HUES64 (cell line): ENCODE measurements at regions not wholly inside any gene's neighbourhood (a gene's known extent, or its start where the extent isn't known, plus 50 kb on each side); places are given as distances from the start of the nearest gene placed in this dataset.

ENCODE experiments used
- H3K27ac ChIP-seq: 2 replicates; pipeline ENCODE4 v1.7.0; 2013; ENCODE audit warnings: low read depth, low read length, inconsistent platforms
- H3K27me3 ChIP-seq: 2 replicates; pipeline ENCODE4 v1.6.1; 2013; ENCODE audit warnings: mild to moderate bottlenecking, low read length; ENCODE audit not compliant: insufficient read depth
- H3K36me3 ChIP-seq: 2 replicates; pipeline ENCODE4 v1.6.1; 2013; ENCODE audit warnings: mild to moderate bottlenecking, low read length; ENCODE audit not compliant: insufficient read depth
- H3K4me1 ChIP-seq: 2 replicates; pipeline ENCODE4 v1.6.1; 2013; ENCODE audit warnings: mild to moderate bottlenecking, low read length, moderate library complexity; ENCODE audit not compliant: insufficient read depth
- H3K4me3 ChIP-seq: 2 replicates; pipeline ENCODE4 v1.5.1; 2013; ENCODE audit warnings: mild to moderate bottlenecking, low read length, moderate library complexity
- H3K9ac ChIP-seq: 2 replicates; pipeline ENCODE4 v1.6.1; 2013; ENCODE audit warnings: mild to moderate bottlenecking, low read depth, low read length
- H3K9me3 ChIP-seq: 2 replicates; pipeline ENCODE4 v1.6.1; 2013; ENCODE audit warnings: low read depth, low read length; ENCODE audit not compliant: insufficient read depth
- WGBS: fragments of 150-250, 120-280 bp; methylation state at CpG from one replicate; pipeline ENCODE4 v1.1.7; 2013; ENCODE audit warnings: missing lambda C conversion rate; 5-methylcytosine and 5-hydroxymethylcytosine counted together

GRCh38 chr6:44721954-44722578 lies 334.6 kb downstream of the CDC5L start:
- no peaks in the 10 kb centered on the region for H3K27me3 ChIP-seq
- H3K9me3 ChIP-seq, result no peaks in the 10 kb centered on the region
- no peaks in the 10 kb centered on the region for H3K4me1 ChIP-seq
- no peak overlapping the region for H3K4me3 ChIP-seq
- no peaks in the 10 kb centered on the region for H3K36me3 ChIP-seq
- H3K27ac ChIP-seq, result no peak overlapping the region
- no peak overlapping the region for H3K9ac ChIP-seq
- 91% methylated on average over 1 of the region's 2 CpGs for WGBS

DNA sequence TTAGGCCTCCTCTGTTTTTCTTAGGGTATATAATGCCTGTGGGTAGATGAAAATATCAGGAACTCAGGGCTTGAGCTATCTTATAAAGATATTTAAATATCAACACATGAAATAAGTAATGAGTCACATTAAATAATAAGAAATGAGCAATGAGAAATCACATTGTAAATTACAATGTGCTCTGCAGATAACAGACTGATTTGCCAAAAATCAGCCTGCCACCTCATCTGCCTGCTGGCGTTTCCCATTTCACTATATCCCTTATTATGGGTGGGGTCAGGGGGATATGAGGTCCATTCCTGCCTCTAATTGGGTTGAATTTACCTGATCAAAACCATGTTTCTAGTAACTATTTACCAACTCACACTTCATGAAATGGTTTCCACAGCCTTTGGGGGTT lies 335.2 kb downstream of the CDC5L start:
- WGBS, result no CpG with 5 or more reads among the region's 1 CpG
- no peaks in the 10 kb centered on the region for H3K9me3 ChIP-seq
- H3K36me3 ChIP-seq, result no peaks in the 10 kb centered on the region
- H3K27ac ChIP-seq, result no peak overlapping the region
- no peak overlapping the region for H3K9ac ChIP-seq
- H3K27me3 ChIP-seq, result no peaks in the 10 kb centered on the region
- H3K4me3 ChIP-seq, result no peak overlapping the region
- no peaks in the 10 kb centered on the region for H3K4me1 ChIP-seq

DNA sequence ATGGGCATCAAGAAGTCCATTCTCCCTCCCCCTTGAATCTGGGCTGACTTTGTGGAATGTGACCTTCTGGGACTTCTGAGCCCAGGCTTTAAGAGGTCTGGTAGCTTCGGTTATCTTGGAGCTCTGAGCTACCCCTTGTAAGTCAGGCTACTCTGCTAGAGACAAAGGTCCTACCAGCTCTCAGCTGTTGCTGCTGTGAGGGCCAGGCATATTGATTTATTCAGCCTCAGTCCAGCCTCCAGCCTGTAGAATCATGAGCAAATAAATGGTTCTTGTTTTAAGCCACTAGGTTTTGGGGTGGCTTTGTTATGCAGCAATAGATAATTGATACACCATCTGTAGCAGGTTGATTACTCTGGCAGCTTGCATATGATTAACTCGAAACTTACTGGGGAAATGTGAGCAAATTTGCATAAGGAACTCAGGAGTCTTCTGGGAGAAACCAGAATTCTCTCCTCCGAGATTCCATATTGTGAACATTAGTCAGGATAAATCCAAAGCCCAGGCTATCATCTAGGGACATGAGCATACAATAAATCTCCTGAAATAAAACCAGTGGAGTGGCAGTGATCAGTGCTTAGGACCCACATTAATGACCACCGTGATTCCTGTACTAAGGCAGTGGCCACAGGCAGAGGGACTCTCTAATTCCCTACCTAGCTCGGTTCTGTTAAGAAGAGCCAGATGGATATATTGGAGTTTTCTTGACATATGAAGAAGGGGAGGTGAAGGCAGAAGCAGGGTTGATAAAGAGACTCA lies 336.1 kb downstream of the CDC5L start:
- Histone ChIP-seq H3K4me1 (no peaks in the 10 kb centered on the region), H3K27ac (no peak overlapping the region), H3K9ac (no peak overlapping the region), H3K9me3 (no peaks in the 10 kb centered on the region), H3K36me3 (no peaks in the 10 kb centered on the region), H3K27me3 (no peaks in the 10 kb centered on the region), H3K4me3 (no peak overlapping the region)
- 84% methylated on average over 5 of the region's 5 CpGs for WGBS

DNA sequence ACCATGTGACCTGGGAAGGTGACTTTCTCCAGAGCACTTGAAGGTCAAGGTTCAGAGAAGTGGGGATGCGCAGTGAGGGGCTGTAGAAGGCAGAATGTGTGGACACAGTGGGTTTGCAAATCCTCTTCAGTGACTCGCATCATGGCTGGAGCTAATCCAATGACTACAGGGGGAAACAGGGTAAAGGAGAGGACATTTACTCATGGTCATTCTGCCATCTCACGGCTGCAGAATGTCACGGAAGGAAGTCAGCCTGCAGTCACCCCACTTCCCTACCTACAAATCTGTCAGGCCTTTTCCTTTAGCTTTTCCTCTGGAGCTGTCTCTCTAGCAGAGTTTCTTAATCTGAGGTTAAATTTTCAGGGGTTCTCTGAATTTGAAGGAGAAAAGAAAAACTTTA lies 337.6 kb downstream of the CDC5L start:
- Histone ChIP-seq H3K36me3 (no peaks in the 10 kb centered on the region), H3K4me1 (no peaks in the 10 kb centered on the region), H3K4me3 (no peak overlapping the region), H3K9ac (no peak overlapping the region), H3K9me3 (no peaks in the 10 kb centered on the region), H3K27me3 (no peaks in the 10 kb centered on the region), H3K27ac (no peak overlapping the region)
- WGBS, result 94% methylated on average over 4 of the region's 4 CpGs

- Histone ChIP-seq H3K27me3 (no peaks in the 10 kb centered on the region), H3K27ac (no peak overlapping the region), H3K4me1 (no peaks in the 10 kb centered on the region), H3K9me3 (no peaks in the 10 kb centered on the region), H3K9ac (no peak overlapping the region), H3K36me3 (no peaks in the 10 kb centered on the region), H3K4me3 (no peak overlapping the region)
- WGBS, result 96% methylated on average over 44 of the region's 44 CpGs
Measured at GRCh38 chr6:44727651-44728630, 340.4 kb downstream of the CDC5L start.

GRCh38 chr6:44730771-44731391 lies 343.4 kb downstream of the CDC5L start:
- WGBS, result 75% methylated on average over 7 of the region's 7 CpGs
- Histone ChIP-seq H3K9me3 (no peaks in the 10 kb centered on the region), H3K4me3 (no peak overlapping the region), H3K4me1 (no peaks in the 10 kb centered on the region), H3K27me3 (no peaks in the 10 kb centered on the region), H3K27ac (no peak overlapping the region), H3K36me3 (no peaks in the 10 kb centered on the region), H3K9ac (no peak overlapping the region)

DNA sequence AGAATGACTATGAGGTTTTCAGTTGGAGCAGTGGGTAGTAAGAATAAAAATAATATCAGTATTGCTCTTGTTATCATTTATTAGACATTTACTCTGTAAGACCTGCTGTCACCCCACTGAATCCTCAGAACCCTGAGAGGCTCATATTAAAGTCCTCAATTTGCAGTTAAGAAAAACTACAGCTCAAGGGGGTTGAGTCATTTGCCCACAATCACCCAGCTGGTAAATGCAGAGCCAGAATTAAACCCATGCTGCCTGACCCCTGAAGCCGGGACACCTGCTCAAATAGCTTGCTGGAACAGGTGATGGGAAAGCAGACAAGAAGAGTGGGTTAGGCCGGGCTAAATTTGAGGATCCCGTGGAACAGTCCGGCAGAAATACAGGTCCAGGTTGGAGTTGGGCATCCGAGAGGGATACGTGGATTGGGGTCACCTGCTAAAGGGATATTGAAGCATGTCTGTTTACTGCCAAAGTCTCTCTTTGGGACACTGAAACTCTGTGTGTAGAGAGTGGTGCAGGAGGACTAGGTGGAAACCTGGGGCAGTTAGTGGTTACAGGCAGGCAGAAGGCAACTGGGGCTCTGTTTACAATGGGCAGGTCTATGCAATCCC lies 344.1 kb downstream of the CDC5L start:
- H3K9me3 ChIP-seq, result no peaks in the 10 kb centered on the region
- H3K4me1 ChIP-seq, result no peaks in the 10 kb centered on the region
- H3K27ac ChIP-seq, result no peak overlapping the region
- no peak overlapping the region for H3K9ac ChIP-seq
- H3K36me3 ChIP-seq, result no peaks in the 10 kb centered on the region
- WGBS, result 78% methylated on average over 6 of the region's 6 CpGs
- H3K27me3 ChIP-seq, result no peaks in the 10 kb centered on the region
- H3K4me3 ChIP-seq, result no peak overlapping the region

GRCh38 chr6:44732243-44732642 lies 344.7 kb downstream of the CDC5L start:
- no peaks in the 10 kb centered on the region for H3K36me3 ChIP-seq
- H3K9me3 ChIP-seq, result no peaks in the 10 kb centered on the region
- H3K4me3 ChIP-seq, result no peak overlapping the region
- WGBS, result 94% methylated on average over 5 of the region's 5 CpGs
- H3K27ac ChIP-seq, result no peak overlapping the region
- no peaks in the 10 kb centered on the region for H3K27me3 ChIP-seq
- H3K4me1 ChIP-seq, result no peaks in the 10 kb centered on the region
- H3K9ac ChIP-seq, result no peak overlapping the region

- no peaks in the 10 kb centered on the region for H3K36me3 ChIP-seq
- H3K4me3 ChIP-seq, result no peak overlapping the region
- no peak overlapping the region for H3K27ac ChIP-seq
- no peaks in the 10 kb centered on the region for H3K27me3 ChIP-seq
- WGBS, result 94% methylated on average over 4 of the region's 4 CpGs
- no peaks in the 10 kb centered on the region for H3K4me1 ChIP-seq
- no peaks in the 10 kb centered on the region for H3K9me3 ChIP-seq
- H3K9ac ChIP-seq, result no peak overlapping the region
Measured at GRCh38 chr6:44733126-44733525, 345.6 kb downstream of the CDC5L start.

GRCh38 chr6:44733868-44734267 lies 346.4 kb downstream of the CDC5L start:
- Histone ChIP-seq H3K27me3 (no peaks in the 10 kb centered on the region), H3K9me3 (no peaks in the 10 kb centered on the region), H3K27ac (no peak overlapping the region), H3K9ac (no peak overlapping the region), H3K4me1 (peaks cover 7% of the 10 kb centered on the region), H3K4me3 (no peak overlapping the region), H3K36me3 (no peaks in the 10 kb centered on the region)
- WGBS, result 93% methylated on average over 4 of the region's 4 CpGs
